Liver (tissue), 3 donors: ENCODE measurements at regions not wholly inside any gene's neighbourhood (a gene's known extent, or its start where the extent isn't known, plus 50 kb on each side); places are given as distances from the start of the nearest gene placed in this dataset.
A peak's percentile ranks its signal among the peaks of the same experiment; 100 is the strongest.

ENCODE experiments used
- CTCF ChIP-seq: fragments of 150-350 bp; IDR thresholded peaks from 2 replicates; pipeline ENCODE4 v1.5.1; 2017; ENCODE audit warnings: improper control_type of control experiment, low read depth, low read length; ENCODE audit not compliant: missing input control
- EGR1 ChIP-seq, 2 donors: IDR thresholded peaks; 2 replicates each; pipeline ENCODE4 v1.6.1; 2016 to 2018; ENCODE audit warnings: antibody characterized with exemption in 2 of 2, low read depth in 2 of 2
- FOXA1 ChIP-seq: IDR thresholded peaks from 2 replicates; pipeline ENCODE4 v1.6.1; 2016; ENCODE audit warnings: antibody characterized with exemption
- GABPA ChIP-seq, 2 donors: IDR thresholded peaks in 1 of 2; conservative IDR thresholded peaks in 1 of 2; 2 replicates each; pipeline ENCODE4 v1.6.1; 2016; ENCODE audit warnings: antibody characterized with exemption in 2 of 2, mild to moderate bottlenecking in 1 of 2, moderate library complexity in 1 of 2
- HNF4A ChIP-seq, 2 donors: conservative IDR thresholded peaks; 2 replicates each; pipeline ENCODE4 v1.6.1; 2016; ENCODE audit warnings: antibody characterized with exemption in 2 of 2, mild to moderate bottlenecking in 2 of 2
- MAX ChIP-seq: IDR thresholded peaks from 2 replicates; pipeline ENCODE4 v1.6.1; 2016; ENCODE audit warnings: antibody characterized with exemption
- RAD21 ChIP-seq, 2 donors: IDR thresholded peaks; 2 replicates each; pipeline ENCODE4 v1.6.1; 2016; ENCODE audit warnings: antibody characterized with exemption in 2 of 2, mild to moderate bottlenecking in 2 of 2
- REST ChIP-seq: IDR thresholded peaks from 2 replicates; pipeline ENCODE4 v1.6.1; 2016; ENCODE audit warnings: antibody characterized with exemption, mild to moderate bottlenecking
- RXRA ChIP-seq, 2 donors: IDR thresholded peaks; 2 replicates each; pipeline ENCODE4 v1.6.1; 2017 to 2018; ENCODE audit warnings: antibody characterized with exemption in 2 of 2, mild to moderate bottlenecking in 1 of 2
- SP1 ChIP-seq: IDR thresholded peaks from 2 replicates; pipeline ENCODE4 v1.6.1; 2018; ENCODE audit warnings: antibody characterized with exemption, mild to moderate bottlenecking
- TAF1 ChIP-seq: conservative IDR thresholded peaks from 2 replicates; pipeline ENCODE4 v1.6.1; 2016; ENCODE audit warnings: antibody characterized with exemption, mild to moderate bottlenecking
- YY1 ChIP-seq: IDR thresholded peaks from 2 replicates; pipeline ENCODE4 v1.6.1; 2016; ENCODE audit warnings: antibody characterized with exemption, mild to moderate bottlenecking
- donor health status: healthy.
- donor health status: healthy.

GRCh38 chr4:123747016-123747415, 350.4 kb downstream of the SPRY1 start:
- TF ChIP-seq CTCF (no peak), REST (no peak), EGR1 (IDR thresholded peaks at IDR 0.05; ENCODE audit: low read depth in 2 of 2) (no peak), RXRA (IDR thresholded peaks at IDR 0.05) (no peak), TAF1 (no peak), FOXA1 (no peak), MAX (no peak), GABPA (IDR thresholded peaks at IDR 0.05 in 1 of 2, conservative IDR thresholded peaks at IDR 0.05 in 1 of 2) (no peak), SP1 (no peak), YY1 (no peak), HNF4A (conservative IDR thresholded peaks at IDR 0.05) (no peak), RAD21 (IDR thresholded peaks at IDR 0.05) (peak in 1 of 2 donors; percentile 19)
